Adrenal gland (tissue), 9 donors: ENCODE measurements at regions not wholly inside any gene's neighbourhood (a gene's known extent, or its start where the extent isn't known, plus 50 kb on each side); places are given as distances from the start of the nearest gene placed in this dataset.

Experiments
- DNase-seq, 7 donors: peaks; one replicate each; pipeline ENCODE4 v3.0.0-alpha.2; 2019 to 2020
- H3K27ac ChIP-seq, 5 donors: fragments of 200-600 bp; sonication (generic) in 4 of 5; 1 replicate in 3 of 5; 2 replicates in 2 of 5; pipeline versions ENCODE4 v1.5.1 to v1.8.0; 2016 to 2020; ENCODE audit warnings: mild to moderate bottlenecking in 1 of 5
- H3K27me3 ChIP-seq: fragments of 200-600 bp; 2 replicates; pipeline ENCODE4 v1.8.0; 2021
- H3K36me3 ChIP-seq, 2 donors: fragments of 200-600 bp; replicated peaks in 1 of 2; 1 replicate in 1 of 2; 2 replicates in 1 of 2; pipeline versions ENCODE4 v1.5.1 to v1.8.0; 2018 to 2022
- H3K4me1 ChIP-seq, 2 donors: fragments of 200-600 bp; replicated peaks in 1 of 2; 1 replicate in 1 of 2; 2 replicates in 1 of 2; pipeline versions ENCODE4 v1.5.1 to v1.8.0; 2018 to 2021
- H3K4me3 ChIP-seq, 4 donors: fragments of 200-600 bp; sonication (generic) in 3 of 4; one replicate each; pipeline ENCODE4 v1.5.1; 2016 to 2018
- H3K9me3 ChIP-seq, 3 donors: fragments of 200-600 bp; sonication (generic) in 1 of 3; replicated peaks in 1 of 3; 1 replicate in 2 of 3; 2 replicates in 1 of 3; pipeline versions ENCODE4 v1.5.1 to v1.8.0; 2016 to 2021
- POLR2A ChIP-seq, 2 donors: fragments of 450-650 bp; IDR thresholded peaks; one replicate each; pipeline ENCODE4 v1.6.1; 2017; ENCODE audit warnings: antibody characterized with exemption in 2 of 2, mild to moderate bottlenecking in 2 of 2, moderate library complexity in 1 of 2
- WGBS, 4 donors: extraction: QIAGEN DNeasy Blood & Tissue Kit in 2 of 4; methylation state at CpG; one replicate each; pipeline versions ENCODE4 v1.1.5 to v1.1.7; 2013 to 2017; 5-methylcytosine and 5-hydroxymethylcytosine counted together
- intact Hi-C, 2 donors: fragments of 100-400 bp; cut with DNase I; formaldehyde crosslinking; loops; one replicate each; pipeline versions ENCODE4 v1.14.1 to v1.15.0; 2022 to 2023
- TF ChIP-seq, protein P1 (sequence below), 6 experiments: fragments of 450-650 bp in 4 of 6; fragments of 200-600 bp in 2 of 6; sonication (generic) in 1 of 6; IDR thresholded peaks; 1 replicate in 5 of 6; 2 replicates in 1 of 6; pipeline versions ENCODE4 v1.5.1 to v1.8.0; 2016 to 2021; ENCODE audit warnings: antibody characterized with exemption in 6 of 6, mild to moderate bottlenecking in 2 of 6, moderate library complexity in 1 of 6
- donor health status: healthy with polysubstance abuse.
- donor health status: Bipolar disorder and iron deficiency.
- donor health status: DM: yes; HTN: yes; CAD: no.
- donor health status: DM: no; HTN: no; CAD: no.
- donor health status: DM: no; HTN: no; CAD: no.

DNA sequence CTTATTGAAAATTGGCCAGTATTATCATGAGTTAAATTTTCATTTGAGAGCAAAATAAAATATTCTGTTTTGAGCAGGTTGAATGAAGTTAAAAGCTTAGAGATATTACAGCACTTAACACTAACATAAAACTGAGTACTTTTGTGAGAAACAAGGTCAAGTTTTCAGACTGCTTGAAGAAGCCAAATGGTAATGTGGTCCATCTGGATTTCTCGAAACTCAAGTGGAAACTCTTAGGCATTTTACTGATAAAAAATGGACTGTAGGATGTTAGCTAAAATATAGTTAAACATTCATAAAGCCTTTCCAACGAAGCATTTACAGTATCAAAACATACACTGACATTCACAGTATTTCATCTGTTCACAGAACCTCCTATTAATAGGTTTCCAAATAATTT is 528.1 kb upstream of the SEMA3D start:
- TF ChIP-seq, protein P1, sequence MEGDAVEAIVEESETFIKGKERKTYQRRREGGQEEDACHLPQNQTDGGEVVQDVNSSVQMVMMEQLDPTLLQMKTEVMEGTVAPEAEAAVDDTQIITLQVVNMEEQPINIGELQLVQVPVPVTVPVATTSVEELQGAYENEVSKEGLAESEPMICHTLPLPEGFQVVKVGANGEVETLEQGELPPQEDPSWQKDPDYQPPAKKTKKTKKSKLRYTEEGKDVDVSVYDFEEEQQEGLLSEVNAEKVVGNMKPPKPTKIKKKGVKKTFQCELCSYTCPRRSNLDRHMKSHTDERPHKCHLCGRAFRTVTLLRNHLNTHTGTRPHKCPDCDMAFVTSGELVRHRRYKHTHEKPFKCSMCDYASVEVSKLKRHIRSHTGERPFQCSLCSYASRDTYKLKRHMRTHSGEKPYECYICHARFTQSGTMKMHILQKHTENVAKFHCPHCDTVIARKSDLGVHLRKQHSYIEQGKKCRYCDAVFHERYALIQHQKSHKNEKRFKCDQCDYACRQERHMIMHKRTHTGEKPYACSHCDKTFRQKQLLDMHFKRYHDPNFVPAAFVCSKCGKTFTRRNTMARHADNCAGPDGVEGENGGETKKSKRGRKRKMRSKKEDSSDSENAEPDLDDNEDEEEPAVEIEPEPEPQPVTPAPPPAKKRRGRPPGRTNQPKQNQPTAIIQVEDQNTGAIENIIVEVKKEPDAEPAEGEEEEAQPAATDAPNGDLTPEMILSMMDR (IDR thresholded peaks at IDR 0.05) = no peak
- TF ChIP-seq POLR2A (IDR thresholded peaks at IDR 0.05) = no peak
- Histone ChIP-seq H3K27me3 (no peaks in the 10 kb centered on the region), H3K4me1 (no peaks in the 10 kb centered on the region), H3K27ac (no peak overlapping the region), H3K36me3 (no peaks in the 10 kb centered on the region), H3K9me3 (no peaks in the 10 kb centered on the region), H3K4me3 (no peak overlapping the region)
- WGBS, 4 donors = 69 to 80% (median 74%) methylated on average over 2 of the region's 2 CpGs
- no peak for DNase-seq
- intact Hi-C loops = no loop called here

GRCh38 chr7:85714043-85714578 is 527.3 kb upstream of the SEMA3D start:
- intact Hi-C loops = no loop called here
- 87 to 100% (median 93%) methylated on average over 2 of the region's 2 CpGs for WGBS, 4 donors
- TF ChIP-seq, protein P1 (IDR thresholded peaks at IDR 0.05) = no peak
- no peak for TF ChIP-seq POLR2A (IDR thresholded peaks at IDR 0.05)
- H3K36me3 ChIP-seq = no peaks in the 10 kb centered on the region
- H3K27me3 ChIP-seq = no peaks in the 10 kb centered on the region
- no peak overlapping the region for H3K27ac ChIP-seq
- H3K9me3 ChIP-seq = no peaks in the 10 kb centered on the region
- no peaks in the 10 kb centered on the region for H3K4me1 ChIP-seq
- H3K4me3 ChIP-seq = no peak overlapping the region
- DNase-seq = no peak

DNA sequence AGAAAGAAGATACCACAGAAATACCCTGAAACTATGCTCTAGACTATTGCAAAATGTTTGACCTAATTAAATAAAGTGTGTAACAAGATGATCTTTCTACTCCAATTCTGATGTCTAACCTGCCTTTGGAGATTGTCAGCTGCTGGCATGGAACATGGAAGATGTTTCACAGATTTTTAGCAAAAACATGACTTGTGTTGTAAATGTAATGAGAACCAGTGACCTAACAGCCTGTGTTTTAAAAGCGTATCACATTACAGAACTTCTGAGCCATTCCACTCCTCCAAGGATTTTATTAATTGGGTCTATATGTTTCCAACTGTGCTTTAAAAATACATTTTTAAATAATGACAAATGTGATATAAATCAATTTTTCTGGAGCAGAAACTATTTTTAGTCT is 526.3 kb upstream of the SEMA3D start:
- H3K36me3 ChIP-seq = no peaks in the 10 kb centered on the region
- H3K4me1 ChIP-seq = no peaks in the 10 kb centered on the region
- no peaks in the 10 kb centered on the region for H3K9me3 ChIP-seq
- DNase-seq = no peak
- 95 to 99% (median 97%) methylated on average over 1 of the region's 1 CpG for WGBS, 4 donors
- no peak overlapping the region for H3K27ac ChIP-seq
- no peak overlapping the region for H3K4me3 ChIP-seq
- no peaks in the 10 kb centered on the region for H3K27me3 ChIP-seq
- TF ChIP-seq, protein P1 (IDR thresholded peaks at IDR 0.05) = no peak
- TF ChIP-seq POLR2A (IDR thresholded peaks at IDR 0.05) = no peak
- intact Hi-C loops = no loop called here

GRCh38 chr7:85711894-85712293 is 525.0 kb upstream of the SEMA3D start:
- Histone ChIP-seq H3K36me3 (no peaks in the 10 kb centered on the region), H3K9me3 (no peaks in the 10 kb centered on the region), H3K27me3 (no peaks in the 10 kb centered on the region), H3K4me3 (no peak overlapping the region), H3K4me1 (no peaks in the 10 kb centered on the region), H3K27ac (no peak overlapping the region)
- DNase-seq = no peak
- WGBS, 4 donors = 73 to 77% (median 74%) methylated on average over 2 of the region's 2 CpGs
- TF ChIP-seq, protein P1 (IDR thresholded peaks at IDR 0.05) = no peak
- TF ChIP-seq POLR2A (IDR thresholded peaks at IDR 0.05) = no peak
- intact Hi-C loops = no loop called here
